ENCODE measurements at regions not wholly inside any gene's neighbourhood (a gene's known extent, or its start where the extent isn't known, plus 50 kb on each side); places are given as distances from the start of the nearest gene placed in this dataset.

- TF ChIP-seq CTCF (IDR thresholded peaks at IDR 0.05) (no peak), POLR2A (IDR thresholded peaks at IDR 0.05) (no peak)
These were observed 242.6 kb upstream of the NT5C1B start for GRCh38 chr2:18831916-18832510.

All from ovary (tissue), 3 donors.